ENCODE measurements at regions not wholly inside any gene's neighbourhood (a gene's known extent, or its start where the extent isn't known, plus 50 kb on each side); places are given as distances from the start of the nearest gene placed in this dataset.
A peak's percentile ranks its signal among the peaks of the same experiment; 100 is the strongest.
"Not testable (repeated sequence)": the region's sequence is repeated elsewhere in the genome, so short reads cannot be mapped to it uniquely, and the experiment has no call there.

- DNase-seq (ENCODE audit: low spot score): peak; percentile 14
Measured at GRCh38 chr17:70716551-70716950, 547.2 kb downstream of the KCNJ2 start.

GRCh38 chr17:70717042-70717441 lies 547.7 kb downstream of the KCNJ2 start:
- DNase-seq (ENCODE audit: low spot score): no peak

GRCh38 chr17:70736375-70736957 lies 567.1 kb downstream of the KCNJ2 start:
- no peak for DNase-seq (ENCODE audit: low spot score)

- DNase-seq (ENCODE audit: low spot score): no peak
Measured at GRCh38 chr17:70739065-70739464, 569.7 kb downstream of the KCNJ2 start.

GRCh38 chr17:70746574-70746973 lies 577.2 kb downstream of the KCNJ2 start:
- not testable (repeated sequence) for DNase-seq (ENCODE audit: low spot score)

- DNase-seq (ENCODE audit: low spot score): no peak
Measured at GRCh38 chr17:70750983-70751382, 581.7 kb downstream of the KCNJ2 start.

GRCh38 chr17:70752461-70752860 lies 583.1 kb downstream of the KCNJ2 start:
- not testable (repeated sequence) for DNase-seq (ENCODE audit: low spot score)

GRCh38 chr17:70752966-70753467 lies 583.7 kb downstream of the KCNJ2 start:
- DNase-seq (ENCODE audit: low spot score): no peak

GRCh38 chr17:70763018-70763417 lies 593.7 kb downstream of the KCNJ2 start:
- no peak for DNase-seq (ENCODE audit: low spot score)

- DNase-seq (ENCODE audit: low spot score): peak; percentile 46
Measured at GRCh38 chr17:70767102-70767701, 597.9 kb downstream of the KCNJ2 start.

- no peak for DNase-seq (ENCODE audit: low spot score)
Measured at GRCh38 chr17:70769956-70770355, 600.6 kb downstream of the KCNJ2 start.

- no peak for DNase-seq (ENCODE audit: low spot score)
Measured at GRCh38 chr17:70771804-70772386, 602.6 kb downstream of the KCNJ2 start.

GRCh38 chr17:70772761-70773160 lies 603.4 kb downstream of the KCNJ2 start:
- peak; percentile 18 for DNase-seq (ENCODE audit: low spot score)

- DNase-seq (ENCODE audit: low spot score): no peak
Measured at GRCh38 chr17:70773258-70773657, 603.9 kb downstream of the KCNJ2 start.

- DNase-seq (ENCODE audit: low spot score): no peak
Measured at GRCh38 chr17:70774339-70775117, 605.2 kb downstream of the KCNJ2 start.

GRCh38 chr17:70775679-70776078 lies 606.3 kb downstream of the KCNJ2 start:
- DNase-seq (ENCODE audit: low spot score): no peak

GRCh38 chr17:70776441-70776840 lies 607.1 kb downstream of the KCNJ2 start:
- DNase-seq (ENCODE audit: low spot score): no peak

GRCh38 chr17:70780031-70780430 lies 610.7 kb downstream of the KCNJ2 start:
- no peak for DNase-seq (ENCODE audit: low spot score)

GRCh38 chr17:70786081-70786480 lies 616.7 kb downstream of the KCNJ2 start:
- no peak for DNase-seq (ENCODE audit: low spot score)

GRCh38 chr17:70787721-70788300 lies 618.5 kb downstream of the KCNJ2 start:
- peak; percentile 4 for DNase-seq (ENCODE audit: low spot score)

GRCh38 chr17:70791748-70792443 lies 622.6 kb downstream of the KCNJ2 start:
- DNase-seq (ENCODE audit: low spot score): no peak

GRCh38 chr17:70794738-70795137 lies 625.4 kb downstream of the KCNJ2 start:
- DNase-seq (ENCODE audit: low spot score): no peak
